PFSK-1 (cell line): ENCODE measurements at regions not wholly inside any gene's neighbourhood (a gene's known extent, or its start where the extent isn't known, plus 50 kb on each side); places are given as distances from the start of the nearest gene placed in this dataset.

ENCODE experiments used
- FOXP2 ChIP-seq: optimal IDR thresholded peaks from 2 replicates; pipeline ENCODE3; 2011; ENCODE audit warnings: borderline replicate concordance, control low read depth, inconsistent platforms; ENCODE audit not compliant: insufficient read depth; ENCODE audit errors: extremely low read length, extremely low read depth
- POLR2AphosphoS5 ChIP-seq: IDR thresholded peaks from 2 replicates; pipeline ENCODE4 v1.6.1; 2012; ENCODE audit warnings: low read depth, mild to moderate bottlenecking, control low read depth, low read length, moderate library complexity
- REST ChIP-seq, 2 experiments: IDR thresholded peaks; 2 replicates each; pipeline versions ENCODE4 v1.6.1 to v1.8.0; 2011 to 2012; ENCODE audit warnings: low read depth in 2 of 2, low read length in 2 of 2, control low read depth in 1 of 2, inconsistent platforms in 1 of 2, mild to moderate bottlenecking in 1 of 2, moderate library complexity in 1 of 2; ENCODE audit not compliant: insufficient read depth in 1 of 2
- SIN3A ChIP-seq: IDR thresholded peaks from 2 replicates; pipeline ENCODE4 v1.6.1; 2012; ENCODE audit warnings: mild to moderate bottlenecking, low read length, moderate library complexity, borderline replicate concordance; ENCODE audit not compliant: insufficient read depth
- TAF1 ChIP-seq: IDR thresholded peaks from 2 replicates; pipeline ENCODE4 v1.6.1; 2012; ENCODE audit warnings: low read length, control low read depth, borderline replicate concordance; ENCODE audit not compliant: insufficient read depth

- no peak for TF ChIP-seq TAF1
Measured at GRCh38 chr4:184306470-184306869, 88.8 kb upstream of the ENPP6 start.

- TF ChIP-seq FOXP2 (no peak), REST (IDR thresholded peaks at IDR 0.05; ENCODE audit: insufficient read depth in 1 of 2, low read depth in 2 of 2, low read length in 2 of 2) (no peak), SIN3A (no peak), POLR2AphosphoS5 (no peak), TAF1 (no peak)
Measured at GRCh38 chr4:184300816-184301215, 83.1 kb upstream of the ENPP6 start.

GRCh38 chr4:184298254-184298653 lies 80.6 kb upstream of the ENPP6 start:
- no peak for TF ChIP-seq FOXP2
- no peak for TF ChIP-seq SIN3A

- TF ChIP-seq TAF1 (no peak), FOXP2 (no peak), POLR2AphosphoS5 (no peak), SIN3A (no peak), REST (IDR thresholded peaks at IDR 0.05; ENCODE audit: insufficient read depth in 1 of 2, low read depth in 2 of 2, low read length in 2 of 2) (no peak)
Measured at GRCh38 chr4:184295206-184295605, 77.5 kb upstream of the ENPP6 start.

GRCh38 chr4:184294606-184295133 lies 77.0 kb upstream of the ENPP6 start:
- TF ChIP-seq SIN3A (no peak), REST (IDR thresholded peaks at IDR 0.05; ENCODE audit: insufficient read depth in 1 of 2, low read depth in 2 of 2, low read length in 2 of 2) (no peak), TAF1 (no peak), FOXP2 (no peak), POLR2AphosphoS5 (no peak)

GRCh38 chr4:184293552-184293951 lies 75.9 kb upstream of the ENPP6 start:
- no peak for TF ChIP-seq POLR2AphosphoS5
- TF ChIP-seq FOXP2: no peak
- TF ChIP-seq REST (IDR thresholded peaks at IDR 0.05; ENCODE audit: insufficient read depth in 1 of 2, low read depth in 2 of 2, low read length in 2 of 2): no peak
- no peak for TF ChIP-seq SIN3A
- TF ChIP-seq TAF1: no peak
